ENCODE measurements at regions not wholly inside any gene's neighbourhood (a gene's known extent, or its start where the extent isn't known, plus 50 kb on each side); places are given as distances from the start of the nearest gene placed in this dataset.

GRCh38 chr12:66931091-66931490 is 252.2 kb upstream of the GRIP1 start:
- H3K27ac ChIP-seq, result no peak overlapping the region
- TF ChIP-seq CTCF (conservative IDR thresholded peaks at IDR 0.05), result no peak

- no peak overlapping the region for H3K27ac ChIP-seq
- no peak for TF ChIP-seq CTCF (conservative IDR thresholded peaks at IDR 0.05)
These were observed 253.2 kb upstream of the GRIP1 start for GRCh38 chr12:66932126-66932525.

GRCh38 chr12:66934302-66935062 is 255.6 kb upstream of the GRIP1 start:
- no peak for TF ChIP-seq CTCF (conservative IDR thresholded peaks at IDR 0.05)
- no peak overlapping the region for H3K27ac ChIP-seq

- peak overlapping the region; percentile 17; the same call in 1 of the 2 replicates for H3K27ac ChIP-seq
- TF ChIP-seq CTCF (conservative IDR thresholded peaks at IDR 0.05), result no peak
These were observed 262.3 kb upstream of the GRIP1 start for GRCh38 chr12:66941150-66941549.

- no peak overlapping the region for H3K27ac ChIP-seq
- no peak for TF ChIP-seq CTCF (conservative IDR thresholded peaks at IDR 0.05)
These were observed 264.0 kb upstream of the GRIP1 start for GRCh38 chr12:66942741-66943465.

GRCh38 chr12:66944365-66944764 is 265.5 kb upstream of the GRIP1 start:
- no peak overlapping the region for H3K27ac ChIP-seq
- TF ChIP-seq CTCF (conservative IDR thresholded peaks at IDR 0.05), result no peak

- no peak overlapping the region for H3K27ac ChIP-seq
- TF ChIP-seq CTCF (conservative IDR thresholded peaks at IDR 0.05), result no peak
These were observed 266.4 kb upstream of the GRIP1 start for GRCh38 chr12:66945189-66945817.

Data from VCaP (cell line).